ENCODE measurements at regions not wholly inside any gene's neighbourhood (a gene's known extent, or its start where the extent isn't known, plus 50 kb on each side); places are given as distances from the start of the nearest gene placed in this dataset.

DNA sequence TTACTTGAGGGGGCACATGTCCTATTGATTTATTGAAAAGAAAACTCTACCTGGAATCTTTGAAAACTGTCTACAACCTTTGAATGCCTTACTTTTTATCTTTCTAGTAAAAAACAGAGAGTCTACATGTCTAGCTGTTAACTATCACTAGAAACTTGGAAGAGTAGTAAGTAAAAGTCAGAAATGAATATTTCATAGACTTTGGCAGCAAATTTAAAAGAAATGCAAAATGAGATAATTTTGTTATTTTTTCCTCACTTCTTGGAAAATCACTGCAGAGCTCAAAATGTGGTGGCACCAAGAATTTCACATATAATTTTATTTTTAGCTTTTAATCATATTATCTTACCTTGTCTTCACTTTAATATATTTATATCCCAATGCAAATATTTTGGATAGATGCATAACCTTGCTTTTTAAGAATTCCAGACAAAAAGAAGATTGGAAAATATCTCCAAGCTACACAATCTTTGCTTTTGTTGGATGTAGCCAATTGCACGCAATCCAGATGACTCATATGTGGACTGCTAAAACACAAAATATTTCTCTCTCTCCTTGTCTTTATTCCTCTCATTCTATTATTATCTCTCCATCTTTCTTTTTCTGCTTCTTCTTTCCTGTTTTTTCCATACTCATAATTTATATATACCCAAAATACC, 92.2 kb upstream of the DSEL start:
- ChIA-PET CTCF (no interaction called here), POLR2A (ENCODE audit: unreplicated experiment) (no interaction called here)
- no peak overlapping the region for H3K4me2 ChIP-seq
- no peak overlapping the region for H2AFZ ChIP-seq
- H3K4me3 ChIP-seq, result no peak overlapping the region
- H3K9me2 ChIP-seq (ENCODE audit: insufficient read depth), result no peaks in the 10 kb centered on the region
- no peaks in the 10 kb centered on the region for H4K20me1 ChIP-seq (ENCODE audit: insufficient read depth)
- TF ChIP-seq EZH2 (IDR thresholded peaks at IDR 0.05; ENCODE audit: low read depth), result no peak
- TF ChIP-seq, protein P1, sequence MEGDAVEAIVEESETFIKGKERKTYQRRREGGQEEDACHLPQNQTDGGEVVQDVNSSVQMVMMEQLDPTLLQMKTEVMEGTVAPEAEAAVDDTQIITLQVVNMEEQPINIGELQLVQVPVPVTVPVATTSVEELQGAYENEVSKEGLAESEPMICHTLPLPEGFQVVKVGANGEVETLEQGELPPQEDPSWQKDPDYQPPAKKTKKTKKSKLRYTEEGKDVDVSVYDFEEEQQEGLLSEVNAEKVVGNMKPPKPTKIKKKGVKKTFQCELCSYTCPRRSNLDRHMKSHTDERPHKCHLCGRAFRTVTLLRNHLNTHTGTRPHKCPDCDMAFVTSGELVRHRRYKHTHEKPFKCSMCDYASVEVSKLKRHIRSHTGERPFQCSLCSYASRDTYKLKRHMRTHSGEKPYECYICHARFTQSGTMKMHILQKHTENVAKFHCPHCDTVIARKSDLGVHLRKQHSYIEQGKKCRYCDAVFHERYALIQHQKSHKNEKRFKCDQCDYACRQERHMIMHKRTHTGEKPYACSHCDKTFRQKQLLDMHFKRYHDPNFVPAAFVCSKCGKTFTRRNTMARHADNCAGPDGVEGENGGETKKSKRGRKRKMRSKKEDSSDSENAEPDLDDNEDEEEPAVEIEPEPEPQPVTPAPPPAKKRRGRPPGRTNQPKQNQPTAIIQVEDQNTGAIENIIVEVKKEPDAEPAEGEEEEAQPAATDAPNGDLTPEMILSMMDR (conservative IDR thresholded peaks at IDR 0.05), result no peak
- intact Hi-C loops (cut with micrococcal nuclease; ENCODE audit: unreplicated experiment), result loop anchor here (10.0 kb wide), 1 partner anchor 84 kb away; no protein-coding TSS in a partner anchor
- no peaks in the 10 kb centered on the region for H3K9me3 ChIP-seq (ENCODE audit: insufficient read depth, low read depth)
- H3K79me2 ChIP-seq (ENCODE audit: low read depth), result no peaks in the 10 kb centered on the region
- H3K4me1 ChIP-seq (replicated peaks; ENCODE audit: insufficient read depth), result no peaks in the 10 kb centered on the region
- H3K36me3 ChIP-seq (ENCODE audit: low read depth), result no peaks in the 10 kb centered on the region
- no peak overlapping the region for H3K27ac ChIP-seq
- no peaks in the 10 kb centered on the region for H3F3A ChIP-seq (ENCODE audit: insufficient read depth, low read depth)
- BruUV-seq (replicated peaks), result no TSS peak
- H3K27me3 ChIP-seq (ENCODE audit: insufficient read depth, low read depth), result no peaks in the 10 kb centered on the region
- no peak for DNase-seq

DNA sequence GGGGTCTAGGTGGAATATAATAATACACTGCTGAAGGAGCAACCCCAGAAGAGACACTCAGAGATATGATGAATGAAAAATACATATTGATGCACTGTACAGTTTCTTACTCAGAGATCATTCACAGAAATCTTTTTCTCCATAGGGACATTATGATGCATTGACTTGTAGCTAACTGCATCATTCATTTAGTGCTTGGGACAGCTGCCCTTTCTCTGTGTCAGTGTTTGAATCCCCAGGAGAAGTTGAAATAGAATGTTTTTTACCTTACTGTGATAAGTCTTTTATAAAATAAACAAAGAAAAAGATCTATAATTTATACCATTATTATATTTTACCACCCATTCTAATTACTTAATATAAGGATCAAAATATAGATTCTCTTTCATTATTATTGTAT, 91.7 kb upstream of the DSEL start:
- CTCF ChIA-PET, result no interaction called here
- POLR2A ChIA-PET (ENCODE audit: unreplicated experiment), result no interaction called here
- H3K4me1 ChIP-seq (replicated peaks; ENCODE audit: insufficient read depth), result no peaks in the 10 kb centered on the region
- H3F3A ChIP-seq (ENCODE audit: insufficient read depth, low read depth), result no peaks in the 10 kb centered on the region
- no peak overlapping the region for H2AFZ ChIP-seq
- H3K9me3 ChIP-seq (ENCODE audit: insufficient read depth, low read depth), result no peaks in the 10 kb centered on the region
- BruUV-seq (replicated peaks), result no TSS peak
- H3K9me2 ChIP-seq (ENCODE audit: insufficient read depth), result no peaks in the 10 kb centered on the region
- no peaks in the 10 kb centered on the region for H4K20me1 ChIP-seq (ENCODE audit: insufficient read depth)
- TF ChIP-seq EZH2 (IDR thresholded peaks at IDR 0.05; ENCODE audit: low read depth), result no peak
- TF ChIP-seq, protein P1 (conservative IDR thresholded peaks at IDR 0.05), result no peak
- H3K4me3 ChIP-seq, result no peak overlapping the region
- intact Hi-C loops (cut with micrococcal nuclease; ENCODE audit: unreplicated experiment), result loop anchor here (10.0 kb wide), 1 partner anchor 83 kb away; no protein-coding TSS in a partner anchor
- no peaks in the 10 kb centered on the region for H3K79me2 ChIP-seq (ENCODE audit: low read depth)
- no peak for DNase-seq
- no peaks in the 10 kb centered on the region for H3K27me3 ChIP-seq (ENCODE audit: insufficient read depth, low read depth)
- no peak overlapping the region for H3K4me2 ChIP-seq
- no peak overlapping the region for H3K27ac ChIP-seq
- no peaks in the 10 kb centered on the region for H3K36me3 ChIP-seq (ENCODE audit: low read depth)

DNA sequence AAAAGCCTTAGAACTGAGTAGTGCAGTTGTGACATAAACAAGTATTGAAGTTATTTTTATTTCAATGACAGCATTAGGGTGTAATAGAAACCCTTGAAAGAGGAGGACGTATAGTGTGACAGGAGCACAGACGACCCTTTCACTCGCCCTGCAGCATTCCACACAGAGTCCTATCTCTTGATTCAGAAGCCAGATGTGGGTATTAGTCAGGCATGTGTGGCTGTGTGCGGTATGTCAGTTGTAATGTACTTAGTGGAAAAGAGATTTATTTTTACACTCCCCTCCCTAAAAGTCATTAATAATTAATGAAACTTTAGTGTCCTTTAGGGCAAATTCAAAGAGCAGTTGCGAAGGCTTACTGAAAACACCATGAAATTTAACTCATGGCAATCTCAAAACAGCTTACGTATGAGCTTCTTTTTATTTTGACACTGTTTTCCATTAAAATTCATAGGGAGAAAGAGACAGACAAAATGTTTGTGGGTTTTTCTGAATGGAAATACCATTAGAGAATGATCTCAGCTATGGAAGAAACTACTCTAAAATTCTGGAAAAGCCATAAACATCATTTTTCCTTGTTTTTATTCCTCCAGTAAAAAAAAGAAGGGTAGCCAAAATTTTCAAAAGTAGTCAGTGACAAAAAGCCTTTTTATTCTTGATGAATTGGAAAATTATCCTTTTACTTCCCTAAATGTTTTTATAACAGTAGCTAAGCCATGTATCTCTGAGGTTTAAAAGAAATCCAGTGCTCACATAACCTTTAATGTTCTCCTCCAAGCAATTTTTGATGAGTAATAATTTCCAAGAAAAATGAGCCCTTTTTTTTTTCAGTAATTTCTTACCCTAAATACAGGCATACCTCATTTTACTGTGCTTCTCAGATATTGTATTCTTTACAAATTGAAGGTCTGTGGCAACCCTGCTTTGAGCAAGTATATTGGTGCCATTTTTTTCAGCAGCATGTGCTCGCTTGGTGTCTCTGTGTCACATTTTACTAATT, 84.0 kb upstream of the DSEL start:
- CTCF ChIA-PET, result no interaction called here
- DNase-seq, result peak in 1 of 2 experiments; percentile 23
- TF ChIP-seq EZH2 (IDR thresholded peaks at IDR 0.05; ENCODE audit: low read depth), result no peak
- TF ChIP-seq, protein P1 (conservative IDR thresholded peaks at IDR 0.05), result no peak
- Histone ChIP-seq H3K79me2 (ENCODE audit: low read depth) (no peaks in the 10 kb centered on the region), H3K4me2 (no peak overlapping the region), H3K27ac (no peak overlapping the region), H3F3A (ENCODE audit: insufficient read depth, low read depth) (no peaks in the 10 kb centered on the region), H4K20me1 (ENCODE audit: insufficient read depth) (no peaks in the 10 kb centered on the region), H3K36me3 (ENCODE audit: low read depth) (no peaks in the 10 kb centered on the region), H3K4me1 (replicated peaks; ENCODE audit: insufficient read depth) (0 out of 2 replicates have a peak, but pooled peaks cover 3% of the 10 kb centered on the region), H3K9me3 (ENCODE audit: insufficient read depth, low read depth) (no peaks in the 10 kb centered on the region), H3K9me2 (ENCODE audit: insufficient read depth) (no peaks in the 10 kb centered on the region), H3K4me3 (no peak overlapping the region), H3K27me3 (ENCODE audit: insufficient read depth, low read depth) (no peaks in the 10 kb centered on the region), H2AFZ (no peak overlapping the region)
- intact Hi-C loops (cut with micrococcal nuclease; ENCODE audit: unreplicated experiment), result loop anchor here (10.0 kb wide), 1 partner anchor 76 kb away; no protein-coding TSS in a partner anchor
- POLR2A ChIA-PET (ENCODE audit: unreplicated experiment), result no interaction called here
- BruUV-seq (replicated peaks), result no TSS peak
